ENCODE measurements at regions not wholly inside any gene's neighbourhood (a gene's known extent, or its start where the extent isn't known, plus 50 kb on each side); places are given as distances from the start of the nearest gene placed in this dataset.

- no peak for TF ChIP-seq EP300 (IDR thresholded peaks at IDR 0.05)
- TF ChIP-seq, protein P1, sequence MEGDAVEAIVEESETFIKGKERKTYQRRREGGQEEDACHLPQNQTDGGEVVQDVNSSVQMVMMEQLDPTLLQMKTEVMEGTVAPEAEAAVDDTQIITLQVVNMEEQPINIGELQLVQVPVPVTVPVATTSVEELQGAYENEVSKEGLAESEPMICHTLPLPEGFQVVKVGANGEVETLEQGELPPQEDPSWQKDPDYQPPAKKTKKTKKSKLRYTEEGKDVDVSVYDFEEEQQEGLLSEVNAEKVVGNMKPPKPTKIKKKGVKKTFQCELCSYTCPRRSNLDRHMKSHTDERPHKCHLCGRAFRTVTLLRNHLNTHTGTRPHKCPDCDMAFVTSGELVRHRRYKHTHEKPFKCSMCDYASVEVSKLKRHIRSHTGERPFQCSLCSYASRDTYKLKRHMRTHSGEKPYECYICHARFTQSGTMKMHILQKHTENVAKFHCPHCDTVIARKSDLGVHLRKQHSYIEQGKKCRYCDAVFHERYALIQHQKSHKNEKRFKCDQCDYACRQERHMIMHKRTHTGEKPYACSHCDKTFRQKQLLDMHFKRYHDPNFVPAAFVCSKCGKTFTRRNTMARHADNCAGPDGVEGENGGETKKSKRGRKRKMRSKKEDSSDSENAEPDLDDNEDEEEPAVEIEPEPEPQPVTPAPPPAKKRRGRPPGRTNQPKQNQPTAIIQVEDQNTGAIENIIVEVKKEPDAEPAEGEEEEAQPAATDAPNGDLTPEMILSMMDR (IDR thresholded peaks at IDR 0.05) = no peak
These were observed 138.9 kb upstream of the CES5A start for GRCh38 chr16:56013962-56014552.
